OCI-LY1 (cell line): ENCODE measurements at regions not wholly inside any gene's neighbourhood (a gene's known extent, or its start where the extent isn't known, plus 50 kb on each side); places are given as distances from the start of the nearest gene placed in this dataset.

Source experiments
- H2AFZ ChIP-seq: fragments of 200-600 bp; sonication (generic), shearing (Covaris generic); 2 replicates; pipeline ENCODE4 v1.6.0; 2014; ENCODE audit warnings: antibody characterized with exemption, mild to moderate bottlenecking, low read length
- H3F3A ChIP-seq: fragments of 200-600 bp; sonication (generic), shearing (Covaris generic); 2 replicates; pipeline ENCODE4 v1.6.0; 2014; ENCODE audit warnings: mild to moderate bottlenecking, antibody characterized with exemption, low read length, moderate library complexity; ENCODE audit not compliant: insufficient read depth
- H3K27ac ChIP-seq: fragments of 200-600 bp; sonication (generic); 2 replicates; pipeline ENCODE4 v1.5.1; 2014; ENCODE audit warnings: low read length, mixed run types, mild to moderate bottlenecking, low read depth; ENCODE audit not compliant: poor library complexity, severe bottlenecking
- H3K27me3 ChIP-seq: fragments of 200-600 bp; sonication (generic); 2 replicates; pipeline ENCODE4 v1.6.0; 2014; ENCODE audit warnings: antibody characterized with exemption, mild to moderate bottlenecking, low read length, moderate library complexity; ENCODE audit not compliant: insufficient read depth
- H3K36me3 ChIP-seq: fragments of 200-600 bp; sonication (generic); 2 replicates; pipeline ENCODE4 v1.6.1; 2014; ENCODE audit warnings: mild to moderate bottlenecking, antibody characterized with exemption, low read length, moderate library complexity, mixed read lengths; ENCODE audit not compliant: insufficient read depth
- H3K4me1 ChIP-seq: fragments of 200-600 bp; sonication (generic); 2 replicates; pipeline ENCODE4 v1.5.1; 2014; ENCODE audit warnings: mild to moderate bottlenecking, low read length, moderate library complexity; ENCODE audit not compliant: insufficient read depth, severe bottlenecking
- H3K4me2 ChIP-seq: fragments of 200-600 bp; sonication (generic), shearing (Covaris generic); 2 replicates; pipeline ENCODE4 v1.6.1; 2014; ENCODE audit warnings: low read length
- H3K4me3 ChIP-seq: fragments of 200-600 bp; sonication (generic); 2 replicates; pipeline ENCODE4 v1.5.1; 2014; ENCODE audit warnings: low read length, low read depth, mild to moderate bottlenecking, mixed read lengths; ENCODE audit not compliant: poor library complexity, severe bottlenecking
- H3K79me2 ChIP-seq: fragments of 200-600 bp; shearing (Covaris generic); 2 replicates; pipeline ENCODE4 v1.6.1; 2016; ENCODE audit warnings: mixed run types, low read length, mixed read lengths; ENCODE audit not compliant: insufficient read depth
- H3K9ac ChIP-seq: fragments of 200-600 bp; sonication (generic), shearing (Covaris generic); 2 replicates; pipeline ENCODE4 v1.6.1; 2014; ENCODE audit warnings: mild to moderate bottlenecking, low read length, mixed read lengths
- H3K9me2 ChIP-seq: fragments of 200-600 bp; sonication (generic), shearing (Covaris generic); 2 replicates; pipeline ENCODE4 v1.6.1; 2014; ENCODE audit warnings: low read depth, mild to moderate bottlenecking, low read length, mixed read lengths
- H3K9me3 ChIP-seq: fragments of 200-600 bp; shearing (Covaris generic); 2 replicates; pipeline ENCODE4 v1.6.1; 2014; ENCODE audit warnings: low read length, mixed read lengths
- H4K20me1 ChIP-seq: fragments of 200-600 bp; sonication (generic), shearing (Covaris generic); 2 replicates; pipeline ENCODE4 v1.6.0; 2016; ENCODE audit warnings: mild to moderate bottlenecking, low read length; ENCODE audit not compliant: insufficient read depth
- EZH2 ChIP-seq: fragments of 200-600 bp; sonication (generic), shearing (Covaris generic); IDR thresholded peaks from 2 replicates; pipeline ENCODE4 v1.8.0; 2017; ENCODE audit warnings: borderline replicate concordance, mixed run types, mild to moderate bottlenecking, antibody characterized with exemption, low read length, moderate library complexity, mixed read lengths
- TF ChIP-seq, protein P1 (sequence below): fragments of 200-600 bp; sonication (generic), shearing (Covaris generic); IDR thresholded peaks from 2 replicates; pipeline ENCODE4 v1.5.1; 2017; ENCODE audit warnings: mild to moderate bottlenecking, antibody characterized with exemption, low read length, moderate library complexity, mixed read lengths

DNA sequence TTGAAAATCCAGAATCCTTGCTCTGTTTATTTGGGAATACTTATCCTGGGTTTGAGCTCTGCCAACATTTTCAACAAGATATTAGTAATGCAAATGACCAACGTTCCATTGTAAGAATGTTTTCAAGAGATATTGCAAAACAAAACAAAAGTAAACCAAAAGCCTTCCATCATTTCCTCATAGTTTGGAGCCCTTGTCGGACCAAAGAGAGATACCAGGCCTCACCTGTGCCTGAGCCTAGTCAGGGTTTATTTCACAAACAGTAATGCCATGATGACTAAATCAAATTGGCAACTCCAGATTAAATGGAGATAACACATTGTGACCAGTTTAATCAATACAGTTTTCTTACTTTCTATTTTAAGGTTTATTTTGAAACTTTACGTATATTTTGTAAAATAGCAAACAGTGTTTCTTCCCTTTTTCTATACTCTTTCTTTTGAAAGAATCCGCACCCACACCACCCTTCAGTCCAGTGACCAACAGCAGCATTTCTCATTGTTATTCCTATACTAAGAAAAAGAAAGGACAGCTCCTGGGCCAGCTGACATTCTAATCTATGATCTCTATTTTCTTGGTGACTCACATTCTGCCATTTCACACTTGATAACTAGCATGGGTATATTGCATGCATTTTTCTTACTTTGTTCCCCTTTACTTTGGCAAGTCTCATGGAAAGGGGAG, 168.5 kb upstream of the MEOX2 start:
- Histone ChIP-seq H3K4me3 (no peak overlapping the region), H3K4me1 (no peaks in the 10 kb centered on the region), H3K36me3 (no peaks in the 10 kb centered on the region), H2AFZ (no peak overlapping the region), H3K9ac (no peak overlapping the region), H3K9me2 (no peaks in the 10 kb centered on the region), H4K20me1 (no peaks in the 10 kb centered on the region), H3K9me3 (no peaks in the 10 kb centered on the region), H3F3A (no peaks in the 10 kb centered on the region), H3K27me3 (no peaks in the 10 kb centered on the region), H3K4me2 (no peak overlapping the region), H3K79me2 (no peaks in the 10 kb centered on the region), H3K27ac (no peak overlapping the region)
- TF ChIP-seq EZH2: no peak
- TF ChIP-seq, protein P1, sequence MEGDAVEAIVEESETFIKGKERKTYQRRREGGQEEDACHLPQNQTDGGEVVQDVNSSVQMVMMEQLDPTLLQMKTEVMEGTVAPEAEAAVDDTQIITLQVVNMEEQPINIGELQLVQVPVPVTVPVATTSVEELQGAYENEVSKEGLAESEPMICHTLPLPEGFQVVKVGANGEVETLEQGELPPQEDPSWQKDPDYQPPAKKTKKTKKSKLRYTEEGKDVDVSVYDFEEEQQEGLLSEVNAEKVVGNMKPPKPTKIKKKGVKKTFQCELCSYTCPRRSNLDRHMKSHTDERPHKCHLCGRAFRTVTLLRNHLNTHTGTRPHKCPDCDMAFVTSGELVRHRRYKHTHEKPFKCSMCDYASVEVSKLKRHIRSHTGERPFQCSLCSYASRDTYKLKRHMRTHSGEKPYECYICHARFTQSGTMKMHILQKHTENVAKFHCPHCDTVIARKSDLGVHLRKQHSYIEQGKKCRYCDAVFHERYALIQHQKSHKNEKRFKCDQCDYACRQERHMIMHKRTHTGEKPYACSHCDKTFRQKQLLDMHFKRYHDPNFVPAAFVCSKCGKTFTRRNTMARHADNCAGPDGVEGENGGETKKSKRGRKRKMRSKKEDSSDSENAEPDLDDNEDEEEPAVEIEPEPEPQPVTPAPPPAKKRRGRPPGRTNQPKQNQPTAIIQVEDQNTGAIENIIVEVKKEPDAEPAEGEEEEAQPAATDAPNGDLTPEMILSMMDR: no peak

DNA sequence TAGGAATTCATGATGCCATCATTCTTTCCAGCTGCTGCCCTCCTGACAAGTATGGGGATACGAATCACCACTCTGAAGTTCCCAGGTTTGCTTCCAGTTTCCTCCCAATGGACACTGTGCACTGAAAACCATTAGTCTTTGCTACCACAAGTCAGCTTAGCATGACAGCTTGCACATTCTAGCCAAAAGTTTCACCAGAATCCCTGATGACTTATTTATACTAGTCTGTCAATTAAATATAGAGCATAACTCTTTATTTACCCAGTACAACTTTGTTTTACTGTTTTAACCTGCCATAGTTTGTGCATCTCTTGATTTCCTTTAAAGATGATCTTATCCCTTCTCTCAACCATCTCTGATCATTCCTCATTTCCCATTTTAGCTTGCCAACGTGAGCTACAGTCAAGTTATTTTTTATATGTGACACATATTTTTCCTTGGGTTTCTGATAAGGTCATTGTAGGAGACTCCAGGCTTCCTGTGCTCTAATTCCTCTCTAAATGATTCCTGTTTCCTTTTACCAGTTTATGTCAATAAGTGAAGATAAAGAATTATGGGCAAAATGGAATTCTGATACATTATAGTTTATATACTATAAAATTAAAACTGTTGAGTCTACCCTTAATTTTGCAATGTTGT, 167.5 kb upstream of the MEOX2 start:
- H3K9me3 ChIP-seq: no peaks in the 10 kb centered on the region
- no peaks in the 10 kb centered on the region for H3K4me1 ChIP-seq
- H3F3A ChIP-seq: no peaks in the 10 kb centered on the region
- no peak overlapping the region for H3K4me3 ChIP-seq
- H4K20me1 ChIP-seq: no peaks in the 10 kb centered on the region
- H2AFZ ChIP-seq: no peak overlapping the region
- TF ChIP-seq EZH2: no peak
- TF ChIP-seq, protein P1: no peak
- no peak overlapping the region for H3K27ac ChIP-seq
- no peak overlapping the region for H3K4me2 ChIP-seq
- H3K36me3 ChIP-seq: no peaks in the 10 kb centered on the region
- no peaks in the 10 kb centered on the region for H3K9me2 ChIP-seq
- no peaks in the 10 kb centered on the region for H3K79me2 ChIP-seq
- no peak overlapping the region for H3K9ac ChIP-seq
- H3K27me3 ChIP-seq: no peaks in the 10 kb centered on the region

DNA sequence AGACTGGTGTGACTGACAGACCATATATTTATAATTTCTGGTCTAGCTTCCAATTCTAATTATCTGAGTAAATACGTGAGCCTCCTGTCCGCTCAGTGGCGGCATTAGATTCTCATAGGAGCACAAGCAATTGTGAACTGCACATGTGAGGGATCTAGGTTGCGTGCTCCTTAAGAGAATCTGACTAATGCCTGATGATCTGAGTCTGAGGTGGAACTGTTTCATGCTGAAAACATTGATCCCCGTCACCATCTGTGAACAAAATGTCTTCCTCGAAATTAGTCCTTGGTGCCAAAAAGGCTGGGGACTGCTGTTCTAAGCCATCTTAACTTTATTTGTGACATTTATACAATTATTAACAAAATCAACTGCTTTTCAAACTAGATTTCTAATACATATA, 164.7 kb upstream of the MEOX2 start:
- H3K4me2 ChIP-seq: no peak overlapping the region
- no peak overlapping the region for H3K4me3 ChIP-seq
- no peaks in the 10 kb centered on the region for H3K9me2 ChIP-seq
- no peak overlapping the region for H3K9ac ChIP-seq
- no peaks in the 10 kb centered on the region for H3K79me2 ChIP-seq
- no peaks in the 10 kb centered on the region for H3K4me1 ChIP-seq
- H3K9me3 ChIP-seq: no peaks in the 10 kb centered on the region
- no peak for TF ChIP-seq EZH2
- TF ChIP-seq, protein P1: no peak
- H3F3A ChIP-seq: no peaks in the 10 kb centered on the region
- H3K36me3 ChIP-seq: no peaks in the 10 kb centered on the region
- H2AFZ ChIP-seq: no peak overlapping the region
- no peaks in the 10 kb centered on the region for H4K20me1 ChIP-seq
- no peak overlapping the region for H3K27ac ChIP-seq
- H3K27me3 ChIP-seq: no peaks in the 10 kb centered on the region
